ENCODE measurements at regions not wholly inside any gene's neighbourhood (a gene's known extent, or its start where the extent isn't known, plus 50 kb on each side); places are given as distances from the start of the nearest gene placed in this dataset.

DNA sequence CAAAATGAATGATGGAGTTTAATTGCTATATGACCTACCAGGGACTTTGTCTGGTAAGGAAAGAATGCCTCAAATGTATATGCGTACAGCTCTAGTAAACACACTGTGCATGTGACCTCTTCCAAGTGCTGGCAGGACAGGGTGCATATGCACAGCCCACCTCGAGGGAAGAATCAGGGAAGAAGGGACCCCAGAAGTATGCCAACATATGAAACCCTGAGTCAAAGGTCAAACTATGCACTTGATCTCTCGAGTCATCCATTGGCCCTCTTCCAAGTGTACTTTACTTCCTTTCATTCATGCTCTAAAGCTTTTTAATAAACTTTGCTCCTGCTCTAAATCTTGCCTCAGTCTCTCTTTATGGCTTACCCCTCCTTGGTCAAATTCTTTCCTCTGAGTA is 804.6 kb upstream of the COX7C start:
- TF ChIP-seq POLR2A (IDR thresholded peaks at IDR 0.05): no peak
- no peak for TF ChIP-seq EP300 (IDR thresholded peaks at IDR 0.05)

Data from upper lobe of left lung (tissue), 4 donors.